AG09319 (cell line): ENCODE measurements at regions not wholly inside any gene's neighbourhood (a gene's known extent, or its start where the extent isn't known, plus 50 kb on each side); places are given as distances from the start of the nearest gene placed in this dataset.

ENCODE experiments used
- DNase-seq: peaks from one replicate; pipeline ENCODE4 v3.0.0-alpha.2; 2010; ENCODE audit warnings: low read depth; ENCODE audit errors: extremely low read depth
- CTCF ChIP-seq: IDR thresholded peaks from 2 replicates; pipeline ENCODE4 v1.5.1; 2011; ENCODE audit warnings: low read depth, mild to moderate bottlenecking, inconsistent platforms, low read length, moderate library complexity

- TF ChIP-seq CTCF = no peak
- DNase-seq = no peak
Measured at GRCh38 chr10:113456741-113457140, 96.1 kb upstream of the HABP2 start.

- no peak for TF ChIP-seq CTCF
- no peak for DNase-seq
Measured at GRCh38 chr10:113457408-113457807, 95.4 kb upstream of the HABP2 start.

GRCh38 chr10:113458451-113458850 is 94.4 kb upstream of the HABP2 start:
- DNase-seq = no peak
- no peak for TF ChIP-seq CTCF

GRCh38 chr10:113458944-113459343 is 93.9 kb upstream of the HABP2 start:
- no peak for DNase-seq
- no peak for TF ChIP-seq CTCF

- DNase-seq = no peak
Measured at GRCh38 chr10:113459626-113460280, 93.1 kb upstream of the HABP2 start.

GRCh38 chr10:113463083-113463482 is 89.8 kb upstream of the HABP2 start:
- no peak for DNase-seq
- TF ChIP-seq CTCF = no peak

More at GRCh38 chr10:113459626-113460280, 93.1 kb upstream of the HABP2 start:
- TF ChIP-seq CTCF = no peak

GRCh38 chr10:113463777-113464176 is 89.1 kb upstream of the HABP2 start:
- no peak for TF ChIP-seq CTCF
- no peak for DNase-seq
